SK-N-SH treated with all-trans-retinoic acid at 6 μM for 48 hours (cell line): ENCODE measurements at regions not wholly inside any gene's neighbourhood (a gene's known extent, or its start where the extent isn't known, plus 50 kb on each side); places are given as distances from the start of the nearest gene placed in this dataset.
A peak's percentile ranks its signal among the peaks of the same experiment; 100 is the strongest.

Experiments used
- ATAC-seq: fragments of 200-7000 bp; cut with Tn5 transposase; 3 replicates; pipeline ENCODE4 v1.9.1; 2020; ENCODE audit warnings: mild to moderate bottlenecking, moderate library complexity
- BACH2 ChIP-seq: fragments of 250-450 bp; sonication (Bioruptor Pico); IDR thresholded peaks from 2 replicates; pipeline ENCODE4 v1.9.0; 2021; ENCODE audit warnings: mild to moderate bottlenecking, borderline replicate concordance
- CREB5 ChIP-seq: fragments of 250-450 bp; sonication (Bioruptor Pico); IDR thresholded peaks from 2 replicates; pipeline ENCODE4 v1.5.1; 2020; ENCODE audit warnings: low read depth, mild to moderate bottlenecking, moderate library complexity
- CSDC2 ChIP-seq: fragments of 250-450 bp; sonication (Bioruptor Pico); IDR thresholded peaks from 2 replicates; pipeline ENCODE4 v1.5.0; 2020; ENCODE audit warnings: mild to moderate bottlenecking, moderate library complexity
- CSRNP3 ChIP-seq: fragments of 250-450 bp; sonication (Bioruptor Pico); IDR thresholded peaks from 2 replicates; pipeline ENCODE4 v1.5.1; 2021; ENCODE audit warnings: mild to moderate bottlenecking, moderate library complexity
- ESRRG ChIP-seq: fragments of 250-450 bp; sonication (Bioruptor Pico); IDR thresholded peaks from 2 replicates; pipeline ENCODE4 v1.6.1; 2021; ENCODE audit warnings: mild to moderate bottlenecking
- ISL1 ChIP-seq: fragments of 250-450 bp; sonication (Bioruptor Pico); IDR thresholded peaks from 2 replicates; pipeline ENCODE4 v2.1.2; 2022; ENCODE audit warnings: mild to moderate bottlenecking, moderate library complexity
- OSR1 ChIP-seq: fragments of 250-450 bp; sonication (Bioruptor Pico); IDR thresholded peaks from 2 replicates; pipeline ENCODE4 v1.8.0; 2022; ENCODE audit warnings: moderate library complexity, mild to moderate bottlenecking, inconsistent platforms
- PATZ1 ChIP-seq: fragments of 250-450 bp; sonication (Bioruptor Pico); IDR thresholded peaks from 2 replicates; pipeline ENCODE4 v1.8.0; 2020; ENCODE audit warnings: mild to moderate bottlenecking, moderate library complexity, borderline replicate concordance
- POU6F1 ChIP-seq: fragments of 250-450 bp; sonication (Bioruptor Pico); IDR thresholded peaks from 2 replicates; pipeline ENCODE4 v1.8.0; 2021; ENCODE audit warnings: low read depth, mild to moderate bottlenecking, moderate library complexity, borderline replicate concordance
- PPARA ChIP-seq: fragments of 250-450 bp; sonication (Bioruptor Pico); IDR thresholded peaks from 2 replicates; pipeline ENCODE4 v1.5.0; 2020; ENCODE audit warnings: mild to moderate bottlenecking, borderline replicate concordance
- RARB ChIP-seq: fragments of 250-450 bp; sonication (Bioruptor Pico); IDR thresholded peaks from 2 replicates; pipeline ENCODE4 v1.8.0; 2021; ENCODE audit warnings: mild to moderate bottlenecking, moderate library complexity
- SNAI2 ChIP-seq: fragments of 250-450 bp; sonication (Bioruptor Pico); IDR thresholded peaks from 2 replicates; pipeline ENCODE4 v1.5.0; 2020; ENCODE audit warnings: mild to moderate bottlenecking, moderate library complexity
- TOX ChIP-seq: fragments of 250-450 bp; sonication (Bioruptor Pico); IDR thresholded peaks from 2 replicates; pipeline ENCODE4 v1.8.0; 2021; ENCODE audit warnings: mild to moderate bottlenecking, moderate library complexity, borderline replicate concordance
- TSHZ2 ChIP-seq: fragments of 250-450 bp; sonication (Bioruptor Pico); IDR thresholded peaks from 2 replicates; pipeline ENCODE4 v1.5.0; 2020; ENCODE audit warnings: mild to moderate bottlenecking, moderate library complexity
- ZC3H10 ChIP-seq: fragments of 250-450 bp; sonication (Bioruptor Pico); IDR thresholded peaks from 2 replicates; pipeline ENCODE4 v1.5.1; 2021; ENCODE audit warnings: mild to moderate bottlenecking, moderate library complexity
- ZFP30 ChIP-seq: fragments of 450-650 bp; formaldehyde crosslinking; IDR thresholded peaks from 2 replicates; pipeline ENCODE4 v1.5.0; 2022; ENCODE audit warnings: mild to moderate bottlenecking, moderate library complexity
- ZNF565 ChIP-seq: fragments of 450-650 bp; formaldehyde crosslinking; conservative IDR thresholded peaks from 2 replicates; pipeline ENCODE4 v1.5.0; 2020; ENCODE audit warnings: low read depth, mild to moderate bottlenecking, moderate library complexity
- ZNF70 ChIP-seq: fragments of 450-650 bp; formaldehyde crosslinking; IDR thresholded peaks from 2 replicates; pipeline ENCODE4 v1.5.0; 2020; ENCODE audit warnings: mild to moderate bottlenecking, moderate library complexity
- ZNF8 ChIP-seq: fragments of 450-650 bp; formaldehyde crosslinking; IDR thresholded peaks from 2 replicates; pipeline ENCODE4 v1.5.0; 2020; ENCODE audit warnings: mild to moderate bottlenecking, moderate library complexity

GRCh38 chr9:82583524-82583923 is 479.4 kb downstream of the RASEF start:
- no peak for TF ChIP-seq RARB (CRISPR knock-in tag)
- no peak for TF ChIP-seq CREB5 (CRISPR knock-in tag)
- no peak for TF ChIP-seq ISL1
- TF ChIP-seq OSR1 (CRISPR knock-in tag): no peak
- TF ChIP-seq SNAI2: no peak
- TF ChIP-seq ESRRG (CRISPR knock-in tag): no peak
- TF ChIP-seq CSRNP3 (CRISPR knock-in tag): no peak
- TF ChIP-seq ZC3H10 (CRISPR knock-in tag): no peak
- TF ChIP-seq CSDC2 (CRISPR knock-in tag): no peak
- no peak for TF ChIP-seq PATZ1 (CRISPR knock-in tag)
- TF ChIP-seq ZNF8 (CRISPR knock-in tag): no peak
- TF ChIP-seq BACH2 (CRISPR knock-in tag): no peak
- no peak for TF ChIP-seq TOX (CRISPR knock-in tag)
- no peak for TF ChIP-seq ZFP30
- no peak for TF ChIP-seq TSHZ2 (CRISPR knock-in tag)
- TF ChIP-seq, all 23 proteins: peak for 0
- ATAC-seq: no peak

GRCh38 chr9:82584349-82584863 is 478.5 kb downstream of the RASEF start:
- TF ChIP-seq ZNF565 (CRISPR knock-in tag): no peak
- no peak for TF ChIP-seq POU6F1
- TF ChIP-seq RARB (CRISPR knock-in tag): no peak
- no peak for TF ChIP-seq TOX (CRISPR knock-in tag)
- no peak for TF ChIP-seq ZNF70 (CRISPR knock-in tag)
- no peak for TF ChIP-seq PPARA (CRISPR knock-in tag)
- ATAC-seq: peak; percentile 33; the same call in 1 of the 3 replicates

- no peak for TF ChIP-seq ZC3H10 (CRISPR knock-in tag)
- no peak for ATAC-seq
Measured at GRCh38 chr9:82586918-82587356, 476.0 kb downstream of the RASEF start.
